ENCODE measurements at regions not wholly inside any gene's neighbourhood (a gene's known extent, or its start where the extent isn't known, plus 50 kb on each side); places are given as distances from the start of the nearest gene placed in this dataset.

DNA sequence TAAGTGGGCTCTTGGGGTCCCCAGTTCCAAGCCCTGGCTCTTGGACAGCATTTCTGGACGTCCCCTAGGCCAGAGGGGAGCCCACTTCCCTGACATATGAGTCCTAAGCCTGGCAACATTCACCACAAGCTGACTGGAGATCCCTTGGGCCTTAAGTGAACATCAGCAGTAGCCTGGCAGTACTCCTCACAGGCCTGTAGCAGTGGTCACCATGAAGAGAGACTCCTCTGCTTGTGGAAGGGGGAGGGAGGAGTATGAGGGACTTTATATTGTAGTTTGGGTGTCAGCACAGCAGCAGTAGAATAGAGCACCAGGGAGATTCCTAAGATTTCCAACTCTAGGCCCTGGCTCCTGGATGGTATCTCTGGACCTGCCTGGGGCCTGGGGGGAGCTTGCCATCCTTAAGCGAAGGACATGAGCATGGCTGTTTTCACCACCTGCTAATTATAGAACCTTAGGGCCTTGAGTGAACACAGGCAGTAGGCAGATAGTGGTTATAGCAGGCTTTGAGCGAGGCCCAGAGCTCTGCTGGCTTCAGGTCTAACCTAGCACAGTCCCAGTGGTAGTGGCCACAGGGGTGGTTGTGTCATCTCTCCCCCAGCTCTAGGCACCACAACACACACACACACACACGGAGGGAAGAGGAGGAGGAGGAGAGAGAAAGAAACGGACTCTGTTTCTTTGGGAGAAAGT, 71.4 kb upstream of the APOBEC4 start:
- H3K4me3 Mint-ChIP-seq, result no peak overlapping the region

DNA sequence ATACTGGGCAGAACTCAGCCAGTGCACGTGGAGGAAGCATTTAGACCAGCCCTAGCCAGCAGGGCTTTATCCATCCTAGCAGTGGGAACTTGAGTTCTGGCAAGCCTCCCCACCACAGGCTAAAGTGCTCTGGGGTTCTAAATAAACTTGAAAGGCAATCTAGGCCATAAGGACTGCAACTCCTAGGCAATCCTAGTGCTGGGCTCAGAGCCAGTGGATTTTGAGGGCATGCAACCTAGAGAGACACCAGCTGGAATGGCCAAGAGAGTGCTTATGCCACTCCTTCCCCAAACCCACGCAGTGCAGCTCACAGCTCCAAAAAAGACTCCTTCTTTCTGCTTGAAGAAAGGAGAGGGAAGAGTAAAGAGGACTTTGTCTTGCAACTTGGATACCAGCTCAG, 70.5 kb upstream of the APOBEC4 start:
- no peaks in the 10 kb centered on the region for H3K9me3 Mint-ChIP-seq

More for the DNA sequence above, 71.4 kb upstream of the APOBEC4 start:
- Mint-ChIP-seq H3K9me3 (no peaks in the 10 kb centered on the region), H3K4me1 (no peaks in the 10 kb centered on the region), H3K27ac (no peak overlapping the region), H3K36me3 (no peaks in the 10 kb centered on the region)
- DNase-seq (ENCODE audit: low spot score in 2 of 2) (no peak), ATAC-seq (peak; percentile 34)

GRCh38 chr1:183721041-183721440, 67.9 kb upstream of the APOBEC4 start:
- Mint-ChIP-seq H3K9me3 (no peaks in the 10 kb centered on the region), H3K4me1 (no peaks in the 10 kb centered on the region), H3K27ac (no peak overlapping the region), H3K36me3 (no peaks in the 10 kb centered on the region), H3K4me3 (no peak overlapping the region)
- no peak for DNase-seq (ENCODE audit: low spot score in 2 of 2)
- ATAC-seq, result no peak

More for the DNA sequence above, 70.5 kb upstream of the APOBEC4 start:
- Mint-ChIP-seq H3K4me1 (no peaks in the 10 kb centered on the region), H3K36me3 (no peaks in the 10 kb centered on the region), H3K4me3 (no peak overlapping the region), H3K27ac (no peak overlapping the region)
- no peak for ATAC-seq
- DNase-seq (ENCODE audit: low spot score in 2 of 2), result no peak

GRCh38 chr1:183720028-183720427, 66.9 kb upstream of the APOBEC4 start:
- Mint-ChIP-seq H3K36me3 (no peaks in the 10 kb centered on the region), H3K9me3 (no peaks in the 10 kb centered on the region), H3K4me1 (no peaks in the 10 kb centered on the region), H3K27ac (no peak overlapping the region), H3K4me3 (no peak overlapping the region)
- DNase-seq (ENCODE audit: low spot score in 2 of 2) (no peak), ATAC-seq (no peak)

DNA sequence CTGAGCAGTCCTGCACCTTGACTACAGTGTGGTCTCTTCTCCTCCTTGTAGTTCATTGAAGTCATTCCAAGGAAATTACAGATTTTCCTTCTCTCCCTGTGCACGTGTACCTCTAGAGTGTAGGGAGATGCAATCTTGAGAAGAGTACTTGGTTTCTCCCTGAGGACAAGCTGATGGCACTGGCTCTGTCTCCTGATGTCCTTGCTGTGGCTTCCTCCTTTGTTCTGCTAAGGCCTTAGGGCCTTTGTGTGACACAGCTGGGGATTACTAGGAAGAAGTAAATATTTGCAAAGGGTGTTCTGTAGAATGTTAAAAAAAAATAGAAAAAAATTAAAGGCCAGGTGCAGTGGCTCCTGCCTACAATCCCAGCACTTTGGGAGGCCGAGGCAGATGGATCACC, 66.2 kb upstream of the APOBEC4 start:
- no peaks in the 10 kb centered on the region for H3K4me1 Mint-ChIP-seq
- ATAC-seq, result no peak
- H3K27ac Mint-ChIP-seq, result no peak overlapping the region
- no peaks in the 10 kb centered on the region for H3K36me3 Mint-ChIP-seq
- H3K9me3 Mint-ChIP-seq, result no peaks in the 10 kb centered on the region
- DNase-seq (ENCODE audit: low spot score in 2 of 2), result no peak
- H3K4me3 Mint-ChIP-seq, result no peak overlapping the region

DNA sequence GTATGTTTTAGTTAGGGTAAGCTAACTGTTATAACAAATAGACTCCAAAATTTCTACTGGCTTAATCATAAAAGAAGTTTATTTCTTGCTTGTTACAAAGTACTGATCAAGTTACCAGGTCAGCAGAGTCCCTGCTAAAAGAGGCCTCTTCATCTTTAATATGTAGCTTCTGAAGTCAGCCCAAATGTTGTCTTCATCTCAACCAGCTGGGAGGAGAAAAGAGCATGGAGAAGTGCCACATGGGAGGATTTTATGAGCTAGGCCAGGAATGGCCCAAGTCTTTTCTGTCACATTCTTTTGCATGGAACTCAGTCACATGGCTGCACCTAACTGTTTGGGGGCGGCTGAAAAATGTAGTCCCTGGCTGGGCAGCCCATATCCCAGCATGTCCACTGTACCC, 63.2 kb upstream of the APOBEC4 start:
- H3K4me1 Mint-ChIP-seq, result no peaks in the 10 kb centered on the region
- no peak overlapping the region for H3K4me3 Mint-ChIP-seq
- DNase-seq (ENCODE audit: low spot score in 2 of 2), result no peak
- ATAC-seq, result no peak
- H3K9me3 Mint-ChIP-seq, result no peaks in the 10 kb centered on the region
- no peak overlapping the region for H3K27ac Mint-ChIP-seq
- no peaks in the 10 kb centered on the region for H3K36me3 Mint-ChIP-seq

DNA sequence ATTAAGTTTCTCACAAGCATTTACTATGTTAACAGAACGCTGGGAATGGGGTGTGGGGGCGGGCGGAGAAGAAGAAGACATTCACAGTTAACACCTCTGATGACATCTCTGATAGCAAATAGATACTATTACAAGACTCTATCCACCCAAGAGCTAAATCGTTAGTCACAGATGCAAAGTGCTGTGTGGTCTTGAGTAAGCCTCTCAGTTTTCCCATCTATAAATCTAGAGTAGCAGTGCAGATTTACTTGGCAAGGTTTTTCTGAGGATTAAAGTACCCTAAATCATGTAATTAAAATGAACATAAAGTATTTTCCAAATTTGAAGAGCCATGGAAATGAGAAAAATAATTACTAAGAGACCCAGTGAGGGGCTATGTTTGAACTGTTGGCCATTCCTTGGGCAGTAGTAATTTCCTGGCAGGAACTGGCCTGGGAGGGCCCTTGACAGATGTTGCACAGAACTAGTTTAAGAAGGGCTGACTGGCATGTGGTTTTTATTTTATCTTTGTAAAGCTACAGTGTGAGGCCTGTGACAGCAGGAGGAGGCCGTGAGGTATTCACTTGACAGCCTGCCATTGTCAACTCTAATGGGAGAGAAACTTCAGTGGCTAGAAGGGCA, 58.7 kb upstream of the APOBEC4 start:
- Mint-ChIP-seq H3K9me3 (no peaks in the 10 kb centered on the region), H3K27ac (no peak overlapping the region), H3K4me1 (peaks cover 9% of the 10 kb centered on the region), H3K4me3 (no peak overlapping the region), H3K36me3 (no peaks in the 10 kb centered on the region)
- DNase-seq (ENCODE audit: low spot score in 2 of 2), result no peak
- ATAC-seq, result no peak

DNA sequence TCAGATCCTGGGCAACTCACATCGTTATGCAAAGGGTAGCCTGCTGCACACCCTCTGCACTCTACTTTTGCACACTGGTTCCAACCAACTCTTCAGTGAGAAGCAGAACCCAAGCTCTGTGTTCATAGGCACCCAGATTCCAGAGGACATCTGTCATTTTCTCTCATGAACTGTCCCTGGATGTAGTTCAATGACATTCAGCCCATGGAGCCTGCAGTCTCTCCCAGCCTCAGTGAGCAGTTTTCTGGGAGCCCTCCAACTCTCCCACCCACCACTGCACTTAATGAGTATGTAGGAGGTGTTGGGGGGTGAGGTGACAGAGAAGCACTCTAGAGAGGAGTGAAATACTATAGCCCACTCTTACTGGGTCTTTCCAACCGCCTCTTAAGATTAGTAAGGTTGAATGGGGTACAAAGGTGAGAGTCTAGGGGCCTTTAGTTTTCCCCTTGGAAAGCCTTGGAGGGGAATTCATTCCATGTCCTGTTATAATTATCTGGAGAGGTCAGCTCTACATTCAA, 58.1 kb upstream of the APOBEC4 start:
- Mint-ChIP-seq H3K9me3 (no peaks in the 10 kb centered on the region), H3K4me3 (no peak overlapping the region), H3K27ac (no peak overlapping the region), H3K36me3 (no peaks in the 10 kb centered on the region), H3K4me1 (peaks cover 9% of the 10 kb centered on the region)
- DNase-seq (ENCODE audit: low spot score in 2 of 2) (no peak), ATAC-seq (no peak)

- H3K36me3 Mint-ChIP-seq, result no peaks in the 10 kb centered on the region
- ATAC-seq (no peak), DNase-seq (ENCODE audit: low spot score in 2 of 2) (no peak)
- H3K9me3 Mint-ChIP-seq, result no peaks in the 10 kb centered on the region
- H3K27ac Mint-ChIP-seq, result no peak overlapping the region
- H3K4me3 Mint-ChIP-seq, result no peak overlapping the region
- H3K4me1 Mint-ChIP-seq, result peaks cover 9% of the 10 kb centered on the region
These were observed 57.6 kb upstream of the APOBEC4 start for GRCh38 chr1:183710734-183711133.

DNA sequence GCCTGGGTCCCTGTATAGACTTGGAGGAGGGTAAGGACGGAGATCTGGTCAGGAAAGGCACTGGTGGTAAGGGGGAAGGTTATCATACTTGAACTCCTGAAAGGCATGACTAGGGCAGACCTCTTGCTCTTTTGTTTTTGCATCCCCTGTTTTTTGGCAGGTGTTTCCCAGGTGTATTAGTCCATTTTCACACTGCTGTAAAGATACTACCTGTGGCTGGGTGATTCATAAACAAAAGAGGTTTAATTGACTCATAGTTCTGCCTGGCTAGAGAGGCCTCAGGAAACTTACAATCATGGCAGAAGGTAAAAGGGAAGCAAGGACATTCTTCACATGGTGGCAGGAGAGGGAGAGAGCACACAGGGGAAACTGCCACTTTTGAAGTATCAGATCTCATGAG, 57.2 kb upstream of the APOBEC4 start:
- Mint-ChIP-seq H3K4me3 (no peak overlapping the region), H3K9me3 (no peaks in the 10 kb centered on the region), H3K27ac (no peak overlapping the region), H3K4me1 (peaks cover 9% of the 10 kb centered on the region), H3K36me3 (no peaks in the 10 kb centered on the region)
- ATAC-seq (no peak), DNase-seq (ENCODE audit: low spot score in 2 of 2) (no peak)

- no peaks in the 10 kb centered on the region for H3K9me3 Mint-ChIP-seq
- H3K4me3 Mint-ChIP-seq, result no peak overlapping the region
- ATAC-seq, result no peak
- H3K4me1 Mint-ChIP-seq, result no peaks in the 10 kb centered on the region
- H3K36me3 Mint-ChIP-seq, result no peaks in the 10 kb centered on the region
- H3K27ac Mint-ChIP-seq, result no peak overlapping the region
- peak in 1 of 2 donors; percentile 18 for DNase-seq (ENCODE audit: low spot score in 2 of 2)
These were observed 51.0 kb upstream of the APOBEC4 start for GRCh38 chr1:183704131-183704530.
